ENCODE measurements at regions not wholly inside any gene's neighbourhood (a gene's known extent, or its start where the extent isn't known, plus 50 kb on each side); places are given as distances from the start of the nearest gene placed in this dataset.

- Histone ChIP-seq H3K27ac (ENCODE audit: low read depth, low read length, poor library complexity, severe bottlenecking) (no peak overlapping the region), H3K27me3 (replicated peaks; ENCODE audit: insufficient read depth, low read depth, low read length, poor library complexity) (peaks cover 3% of the 10 kb centered on the region), H3K9me3 (ENCODE audit: low read depth, low read length, poor library complexity, severe bottlenecking) (no peaks in the 10 kb centered on the region), H3K4me1 (ENCODE audit: insufficient read depth, low read length, poor library complexity, severe bottlenecking) (no peaks in the 10 kb centered on the region), H3K36me3 (ENCODE audit: insufficient read depth, low read length, poor library complexity, severe bottlenecking) (no peaks in the 10 kb centered on the region), H3K4me3 (ENCODE audit: low read depth, low read length, poor library complexity, severe bottlenecking) (no peak overlapping the region)
- CTCF ChIA-PET, result interaction anchor here (0.6 kb wide), 1 partner anchor 354 kb away, joined by 8 read pairs; no protein-coding TSS in a partner anchor
- POLR2A ChIA-PET (ENCODE audit: low non-redundant PET), result no interaction called here
- no peak for DNase-seq (ENCODE audit: low spot score)
- intact Hi-C loops (cut with micrococcal nuclease; ENCODE audit: unreplicated experiment), result no loop called here
- no peak for TF ChIP-seq EZH2 (IDR thresholded peaks at IDR 0.05; ENCODE audit: borderline replicate concordance, low read depth, low read length, poor library complexity, severe bottlenecking)
- no peak for TF ChIP-seq CTCF (conservative IDR thresholded peaks at IDR 0.05; ENCODE audit: low read depth, low read length)
- no TSS peak for BruUV-seq (replicated peaks)
Observed at GRCh38 chr1:228868731-228869024, 133.4 kb downstream of the RHOU start.

GRCh38 chr1:228869312-228869824 is 134.1 kb downstream of the RHOU start:
- ChIA-PET CTCF (no interaction called here), POLR2A (ENCODE audit: low non-redundant PET) (no interaction called here)
- Histone ChIP-seq H3K9me3 (ENCODE audit: low read depth, low read length, poor library complexity, severe bottlenecking) (no peaks in the 10 kb centered on the region), H3K36me3 (ENCODE audit: insufficient read depth, low read length, poor library complexity, severe bottlenecking) (no peaks in the 10 kb centered on the region), H3K27ac (ENCODE audit: low read depth, low read length, poor library complexity, severe bottlenecking) (no peak overlapping the region), H3K27me3 (replicated peaks; ENCODE audit: insufficient read depth, low read depth, low read length, poor library complexity) (peaks cover 3% of the 10 kb centered on the region), H3K4me3 (ENCODE audit: low read depth, low read length, poor library complexity, severe bottlenecking) (no peak overlapping the region), H3K4me1 (ENCODE audit: insufficient read depth, low read length, poor library complexity, severe bottlenecking) (no peaks in the 10 kb centered on the region)
- no peak for DNase-seq (ENCODE audit: low spot score)
- TF ChIP-seq CTCF (conservative IDR thresholded peaks at IDR 0.05; ENCODE audit: low read depth, low read length), result no peak
- BruUV-seq (replicated peaks), result no TSS peak
- intact Hi-C loops (cut with micrococcal nuclease; ENCODE audit: unreplicated experiment), result no loop called here

- no peaks in the 10 kb centered on the region for H3K4me1 ChIP-seq (ENCODE audit: insufficient read depth, low read length, poor library complexity, severe bottlenecking)
Observed at GRCh38 chr1:228870041-228870713, 134.9 kb downstream of the RHOU start.

More at GRCh38 chr1:228870041-228870713, 134.9 kb downstream of the RHOU start:
- BruUV-seq (replicated peaks), result no TSS peak
- DNase-seq (ENCODE audit: low spot score), result no peak
- intact Hi-C loops (cut with micrococcal nuclease; ENCODE audit: unreplicated experiment), result no loop called here
- Histone ChIP-seq H3K27ac (ENCODE audit: low read depth, low read length, poor library complexity, severe bottlenecking) (no peak overlapping the region), H3K9me3 (ENCODE audit: low read depth, low read length, poor library complexity, severe bottlenecking) (no peaks in the 10 kb centered on the region), H3K27me3 (replicated peaks; ENCODE audit: insufficient read depth, low read depth, low read length, poor library complexity) (peaks cover 3% of the 10 kb centered on the region), H3K4me3 (ENCODE audit: low read depth, low read length, poor library complexity, severe bottlenecking) (no peak overlapping the region), H3K36me3 (ENCODE audit: insufficient read depth, low read length, poor library complexity, severe bottlenecking) (no peaks in the 10 kb centered on the region)
- CTCF ChIA-PET, result no interaction called here
- POLR2A ChIA-PET (ENCODE audit: low non-redundant PET), result no interaction called here
- no peak for TF ChIP-seq CTCF (conservative IDR thresholded peaks at IDR 0.05; ENCODE audit: low read depth, low read length)
- no peak for TF ChIP-seq EZH2 (IDR thresholded peaks at IDR 0.05; ENCODE audit: borderline replicate concordance, low read depth, low read length, poor library complexity, severe bottlenecking)
